ENCODE measurements at regions not wholly inside any gene's neighbourhood (a gene's known extent, or its start where the extent isn't known, plus 50 kb on each side); places are given as distances from the start of the nearest gene placed in this dataset.

- dilution Hi-C loops (cut with MboI; ENCODE audit: extremely low pct_ligation_motif_present, low sequenced_read_pairs), result no loop called here
- DNase-seq (ENCODE audit: low read depth, low spot score), result no peak
- H3K9me1 ChIP-seq (ENCODE audit: control insufficient read depth, extremely low read depth, insufficient read depth, low read length), result no peaks in the 10 kb centered on the region
- H3K9ac ChIP-seq (ENCODE audit: control insufficient read depth, extremely low read depth, insufficient read depth, low read length), result no peak overlapping the region
- H3K27me3 ChIP-seq (ENCODE audit: control insufficient read depth, extremely low read depth, insufficient read depth, low read length), result no peaks in the 10 kb centered on the region
- H3K36me3 ChIP-seq (ENCODE audit: control insufficient read depth in 2 of 2, extremely low read depth in 1 of 2, insufficient read depth in 2 of 2, low read length in 2 of 2), result no peaks in the 10 kb centered on the region
- no peaks in the 10 kb centered on the region for H3K79me2 ChIP-seq (ENCODE audit: control insufficient read depth, insufficient read depth, low read length)
- no peaks in the 10 kb centered on the region for H4K20me1 ChIP-seq (ENCODE audit: control insufficient read depth, extremely low read depth, insufficient read depth, low read length)
- H2AFZ ChIP-seq (ENCODE audit: control insufficient read depth, low read length), result no peak overlapping the region
- no peak overlapping the region for H3K27ac ChIP-seq (ENCODE audit: control insufficient read depth, insufficient read depth, low read length)
- no peaks in the 10 kb centered on the region for H3K9me3 ChIP-seq (ENCODE audit: control insufficient read depth, low read depth, low read length)
- no peaks in the 10 kb centered on the region for H3K4me1 ChIP-seq (ENCODE audit: control insufficient read depth, extremely low read depth, insufficient read depth, low read length)
- TF ChIP-seq EZH2 (IDR thresholded peaks at IDR 0.05; ENCODE audit: low read length) (no peak), CTCF (optimal IDR thresholded peaks at IDR 0.05 in 1 of 3, IDR thresholded peaks at IDR 0.05 in 1 of 3, conservative IDR thresholded peaks at IDR 0.05 in 1 of 3; ENCODE audit: extremely low read depth in 1 of 3, insufficient read depth in 2 of 3, low read length in 3 of 3) (no peak)
- no peak overlapping the region for H3K4me2 ChIP-seq (ENCODE audit: control insufficient read depth, extremely low read depth, insufficient read depth, low read depth, low read length)
- H3K4me3 ChIP-seq (ENCODE audit: control insufficient read depth in 2 of 3, extremely low read depth in 1 of 3, insufficient read depth in 2 of 3, low read depth in 1 of 3, low read length in 3 of 3), result no peak overlapping the region
- FAIRE-seq, result no peak
These were observed 641.1 kb downstream of the RAPGEF2 start for GRCh38 chr4:159743971-159744370.

- Histone ChIP-seq H3K27ac (ENCODE audit: control insufficient read depth, insufficient read depth, low read length) (no peak overlapping the region), H3K4me2 (ENCODE audit: control insufficient read depth, extremely low read depth, insufficient read depth, low read depth, low read length) (no peak overlapping the region), H3K4me3 (ENCODE audit: control insufficient read depth in 2 of 3, extremely low read depth in 1 of 3, insufficient read depth in 2 of 3, low read depth in 1 of 3, low read length in 3 of 3) (no peak overlapping the region), H3K9ac (ENCODE audit: control insufficient read depth, extremely low read depth, insufficient read depth, low read length) (no peak overlapping the region), H3K36me3 (ENCODE audit: control insufficient read depth in 2 of 2, extremely low read depth in 1 of 2, insufficient read depth in 2 of 2, low read length in 2 of 2) (no peaks in the 10 kb centered on the region), H3K27me3 (ENCODE audit: control insufficient read depth, extremely low read depth, insufficient read depth, low read length) (no peaks in the 10 kb centered on the region), H2AFZ (ENCODE audit: control insufficient read depth, low read length) (no peak overlapping the region), H4K20me1 (ENCODE audit: control insufficient read depth, extremely low read depth, insufficient read depth, low read length) (no peaks in the 10 kb centered on the region), H3K9me1 (ENCODE audit: control insufficient read depth, extremely low read depth, insufficient read depth, low read length) (no peaks in the 10 kb centered on the region), H3K79me2 (ENCODE audit: control insufficient read depth, insufficient read depth, low read length) (no peaks in the 10 kb centered on the region), H3K4me1 (ENCODE audit: control insufficient read depth, extremely low read depth, insufficient read depth, low read length) (no peaks in the 10 kb centered on the region), H3K9me3 (ENCODE audit: control insufficient read depth, low read depth, low read length) (no peaks in the 10 kb centered on the region)
- TF ChIP-seq CTCF (optimal IDR thresholded peaks at IDR 0.05 in 1 of 3, IDR thresholded peaks at IDR 0.05 in 1 of 3, conservative IDR thresholded peaks at IDR 0.05 in 1 of 3; ENCODE audit: extremely low read depth in 1 of 3, insufficient read depth in 2 of 3, low read length in 3 of 3) (no peak), EZH2 (IDR thresholded peaks at IDR 0.05; ENCODE audit: low read length) (no peak)
- FAIRE-seq (no peak), DNase-seq (ENCODE audit: low read depth, low spot score) (no peak)
- dilution Hi-C loops (cut with MboI; ENCODE audit: extremely low pct_ligation_motif_present, low sequenced_read_pairs), result no loop called here
These were observed 645.1 kb downstream of the RAPGEF2 start for GRCh38 chr4:159747983-159748382.

Measured in keratinocyte (primary cell).